ENCODE measurements at regions not wholly inside any gene's neighbourhood (a gene's known extent, or its start where the extent isn't known, plus 50 kb on each side); places are given as distances from the start of the nearest gene placed in this dataset.
A peak's percentile ranks its signal among the peaks of the same experiment; 100 is the strongest.
"Not testable (repeated sequence)": the region's sequence is repeated elsewhere in the genome, so short reads cannot be mapped to it uniquely, and the experiment has no call there.

DNA sequence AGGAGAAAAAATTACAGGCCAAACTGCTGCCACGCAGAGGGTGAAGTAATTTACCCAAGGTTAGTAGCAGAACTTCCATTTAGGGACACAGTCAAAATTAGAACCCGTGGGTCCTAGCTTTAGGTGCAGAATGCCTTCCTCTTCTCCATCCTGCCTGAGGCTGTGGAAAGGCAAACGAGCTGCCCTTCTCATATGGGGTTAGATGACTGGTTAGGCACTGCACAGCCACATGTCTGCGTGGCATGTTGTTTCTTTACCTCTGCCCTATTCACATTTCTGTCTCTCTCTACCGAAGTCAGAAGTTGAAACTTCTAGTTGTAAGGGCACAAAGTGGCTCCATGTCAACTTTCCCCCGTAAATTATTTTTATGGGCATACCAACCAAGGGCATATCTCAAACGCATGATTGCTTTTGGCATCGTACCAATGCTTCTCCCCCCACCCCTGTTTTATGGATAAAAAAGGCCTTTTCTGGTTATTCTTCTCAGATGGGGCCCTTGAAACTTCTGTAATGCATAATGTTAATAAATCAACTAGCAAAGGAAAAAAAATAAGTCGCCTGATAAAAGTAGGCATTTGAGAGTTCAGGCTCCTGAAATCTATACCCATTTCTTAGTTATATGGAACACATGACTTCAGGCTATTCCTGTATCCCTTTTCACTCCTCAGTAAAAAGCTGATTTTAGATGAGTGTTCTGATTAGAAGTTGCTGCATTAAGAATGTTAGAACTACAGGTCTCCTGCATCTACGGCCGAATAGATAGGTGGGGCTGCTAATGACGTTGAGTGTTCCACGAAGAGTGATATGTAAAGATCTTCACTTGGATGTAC is 139.6 kb upstream of the NRIP1 start:
- peak in 1 of 2 donors; percentile 11 for DNase-seq

DNA sequence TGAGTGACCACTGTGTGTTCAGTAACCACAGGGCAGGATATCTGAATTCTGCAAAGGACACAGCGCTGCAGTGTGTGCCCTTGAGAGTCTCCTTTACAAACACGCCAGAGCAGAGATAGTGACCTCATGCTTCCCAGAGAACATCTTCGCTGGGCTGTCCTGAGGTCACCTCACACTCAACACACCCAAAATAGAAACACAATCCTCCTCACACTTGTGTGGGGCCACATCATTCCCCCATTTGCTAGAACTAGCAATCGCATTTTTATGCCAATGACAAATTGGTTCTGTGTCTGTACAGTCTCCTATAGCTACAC is 140.1 kb upstream of the NRIP1 start:
- DNase-seq = no peak

DNA sequence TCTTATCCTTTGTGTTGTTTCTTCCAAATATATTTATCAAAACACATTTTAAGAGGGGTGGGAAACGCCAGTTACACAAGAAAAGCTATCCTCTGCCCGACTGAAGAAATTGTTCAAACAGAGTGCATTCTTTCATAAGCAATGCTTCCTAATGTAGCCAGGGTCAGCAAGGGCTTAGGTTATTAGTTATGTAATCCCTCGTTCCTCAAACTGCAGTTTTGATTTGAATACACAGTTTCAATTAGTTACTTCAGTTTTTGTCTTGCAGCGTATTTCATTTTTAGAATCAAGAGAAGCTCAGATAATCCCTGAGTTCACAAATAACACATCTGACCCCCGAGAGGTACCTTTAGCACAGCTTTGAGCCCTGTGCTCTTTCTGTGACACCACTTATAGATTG is 141.7 kb upstream of the NRIP1 start:
- peak; percentile 79 to 94 for DNase-seq

DNA sequence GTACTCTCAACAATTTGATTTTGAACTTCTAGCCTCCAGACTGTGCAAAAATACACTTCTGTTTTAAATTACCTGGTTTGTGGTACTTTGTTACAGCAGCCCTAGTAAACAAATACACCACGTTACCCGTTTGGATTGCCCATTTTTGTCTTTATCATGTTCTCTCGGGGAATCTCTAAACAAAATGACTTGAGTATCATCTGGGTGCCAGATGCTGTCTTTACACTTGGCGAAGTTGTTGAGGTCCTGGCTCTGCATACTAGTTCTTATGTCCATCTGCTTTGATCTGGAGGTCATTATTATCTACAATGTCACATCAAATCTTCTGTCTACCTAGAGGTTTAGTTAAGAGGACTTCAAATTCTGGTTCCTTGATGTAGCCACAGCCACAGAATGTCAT is 142.4 kb upstream of the NRIP1 start:
- DNase-seq = no peak

DNA sequence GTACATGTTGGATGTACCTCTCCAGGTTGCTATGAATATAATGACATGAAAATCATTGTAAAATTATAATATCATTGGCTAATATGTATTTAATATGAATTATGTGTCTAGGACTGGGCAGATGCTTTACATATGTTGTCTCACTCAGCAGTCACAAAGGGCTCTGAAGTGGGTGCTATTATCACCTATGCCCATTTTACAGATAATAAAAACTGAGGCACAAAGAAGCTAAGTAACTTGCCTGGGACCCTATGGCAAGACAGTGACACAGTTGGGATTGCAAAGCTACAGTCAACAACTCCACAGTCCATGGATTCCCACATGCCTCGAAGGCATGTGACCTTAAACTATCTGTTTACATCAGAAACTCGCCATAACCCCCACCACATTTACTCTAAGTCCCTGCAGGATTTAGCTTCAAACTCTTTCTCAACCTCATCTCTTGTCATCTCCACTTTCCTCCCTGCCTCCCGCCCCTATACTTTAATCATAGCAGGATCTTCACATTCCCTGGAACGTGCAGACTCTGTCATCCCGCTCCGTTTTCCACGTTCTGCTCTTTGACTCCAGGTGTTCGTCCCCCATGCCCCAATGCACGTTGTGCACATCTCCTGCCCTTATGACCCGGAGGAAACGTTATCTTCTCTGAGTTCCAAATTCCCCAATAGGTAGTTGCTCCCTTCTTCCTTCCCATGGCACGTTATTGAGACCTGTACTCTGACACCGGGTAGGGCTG is 143.0 kb upstream of the NRIP1 start:
- no peak for DNase-seq

DNA sequence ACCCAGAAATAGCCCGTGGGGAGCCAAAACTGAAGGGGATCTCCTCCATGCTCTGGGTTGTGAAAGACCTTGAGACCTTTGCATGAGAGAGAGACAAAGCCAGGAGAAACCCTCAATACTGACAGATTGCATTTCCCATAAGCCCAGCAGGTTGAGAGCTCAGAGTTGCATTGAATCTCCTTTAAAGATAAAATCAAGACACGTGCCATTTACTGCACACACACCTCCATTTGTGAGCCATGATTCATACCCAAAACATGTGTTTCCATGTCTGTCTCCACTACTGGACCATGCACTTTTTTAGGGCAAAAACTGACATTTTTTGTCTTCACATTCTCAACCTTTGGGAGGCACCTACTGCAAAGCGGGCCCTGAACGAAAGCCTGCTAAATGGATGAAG is 144.0 kb upstream of the NRIP1 start:
- no peak for DNase-seq

DNA sequence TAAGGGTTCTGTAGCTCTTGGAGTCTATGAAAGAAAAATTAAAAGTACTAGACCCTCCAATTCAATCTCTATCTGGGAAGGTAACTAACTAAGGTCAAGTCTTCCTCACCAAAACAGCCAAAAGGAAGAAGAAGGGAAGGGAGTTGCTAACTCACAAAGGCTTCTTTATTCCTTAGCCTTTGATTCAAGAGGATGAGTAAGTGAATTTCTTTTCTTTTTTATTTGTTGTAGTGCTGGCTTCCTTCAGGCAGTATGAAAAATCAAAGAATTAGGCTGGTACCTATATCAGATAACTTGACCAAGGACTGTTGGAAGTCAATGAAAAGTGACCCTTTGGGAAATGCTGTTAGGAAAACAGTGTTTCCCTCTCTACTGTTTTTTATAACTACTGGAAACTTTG is 144.4 kb upstream of the NRIP1 start:
- DNase-seq = no peak

DNA sequence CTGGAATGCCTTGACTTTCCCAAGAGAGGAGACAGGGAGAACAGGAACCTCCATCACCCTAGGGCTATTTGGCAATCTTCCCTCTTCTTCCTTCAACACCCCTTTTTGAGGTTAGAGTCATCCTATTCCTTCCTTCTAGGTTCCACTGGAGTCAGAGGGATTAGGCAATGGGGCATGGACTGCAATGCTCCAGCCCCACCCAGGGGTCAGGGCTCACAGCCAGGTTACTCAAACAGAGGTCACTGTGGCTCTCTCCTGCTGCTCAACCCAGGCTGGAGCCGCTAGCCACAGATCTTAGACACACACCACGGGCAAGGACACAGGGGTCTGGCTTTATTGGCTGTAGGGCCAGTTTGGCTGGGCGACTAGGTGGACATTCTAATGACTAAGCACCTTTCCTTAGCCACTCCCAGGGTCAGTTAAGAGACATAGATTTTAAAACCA is 145.5 kb upstream of the NRIP1 start:
- DNase-seq = peak; percentile 83 to 94

DNA sequence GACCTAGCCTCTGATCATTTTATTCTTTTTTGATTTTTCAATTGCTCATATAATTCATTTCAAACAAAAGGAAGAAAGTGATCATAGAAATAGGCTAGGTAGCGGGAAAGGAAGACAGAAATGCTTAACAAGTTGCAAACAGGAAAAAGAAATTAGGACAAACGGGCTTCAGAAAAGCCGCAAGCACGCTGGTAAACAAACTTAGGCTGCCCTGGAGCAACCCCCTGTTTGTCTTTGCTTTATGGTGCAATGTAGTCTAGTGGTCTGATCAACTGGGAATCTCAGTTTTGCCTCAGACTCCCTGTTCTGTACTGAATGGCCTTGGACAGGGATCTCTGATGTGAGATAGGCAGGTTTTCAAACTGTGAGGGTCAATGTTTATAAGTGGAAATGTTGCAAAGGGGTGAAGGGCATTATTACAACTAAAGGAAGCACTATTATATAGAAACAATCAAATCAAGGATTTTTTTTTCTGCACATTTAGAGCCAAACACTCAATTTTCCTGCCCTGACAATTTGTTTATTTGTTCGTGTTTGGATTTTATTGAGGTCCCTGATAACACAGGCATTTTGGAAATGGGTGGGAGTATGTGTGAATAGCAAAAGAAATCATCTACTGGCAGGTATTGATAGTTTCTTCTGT is 146.8 kb upstream of the NRIP1 start:
- DNase-seq = peak; percentile 17 to 20

DNA sequence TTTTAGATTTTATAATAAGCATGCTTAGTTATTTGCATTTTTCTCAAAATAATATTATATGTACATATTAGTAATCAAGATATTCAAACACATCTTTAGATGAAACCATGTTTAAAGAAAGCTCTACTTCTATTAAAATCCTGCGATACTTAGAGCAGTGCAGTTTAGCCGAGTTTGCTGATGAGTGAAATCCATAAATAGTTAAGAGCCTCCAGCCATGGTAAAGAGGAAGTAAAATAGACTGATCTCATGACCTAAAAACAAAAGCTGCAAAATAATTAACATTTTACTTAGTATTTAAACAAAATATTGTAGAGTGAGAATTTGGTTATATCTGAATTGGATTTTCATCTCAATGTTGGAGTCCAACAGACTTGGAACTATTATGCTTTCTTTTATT is 147.4 kb upstream of the NRIP1 start:
- DNase-seq = peak; percentile 71 to 80

DNA sequence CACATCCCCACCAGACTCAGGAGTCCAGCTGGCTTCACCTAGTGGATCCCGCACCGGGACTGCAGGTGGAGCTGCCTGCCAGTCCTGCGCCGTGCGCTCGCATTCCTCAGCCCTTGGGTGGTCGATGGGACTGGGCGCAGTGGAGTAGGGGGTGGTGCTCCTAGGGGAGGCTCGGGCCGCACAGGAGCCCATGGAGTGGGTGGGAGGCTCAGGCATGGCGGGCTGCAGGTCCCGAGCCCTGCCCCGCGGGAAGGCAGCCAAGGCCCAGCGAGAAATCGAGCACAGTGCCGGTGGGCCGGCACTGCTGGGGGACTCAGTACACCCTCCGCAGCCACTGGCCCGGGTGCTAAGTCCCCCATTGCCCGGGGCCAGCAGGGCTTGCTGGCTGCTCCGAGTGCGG is 153.7 kb upstream of the NRIP1 start:
- not testable (repeated sequence) for DNase-seq

DNA sequence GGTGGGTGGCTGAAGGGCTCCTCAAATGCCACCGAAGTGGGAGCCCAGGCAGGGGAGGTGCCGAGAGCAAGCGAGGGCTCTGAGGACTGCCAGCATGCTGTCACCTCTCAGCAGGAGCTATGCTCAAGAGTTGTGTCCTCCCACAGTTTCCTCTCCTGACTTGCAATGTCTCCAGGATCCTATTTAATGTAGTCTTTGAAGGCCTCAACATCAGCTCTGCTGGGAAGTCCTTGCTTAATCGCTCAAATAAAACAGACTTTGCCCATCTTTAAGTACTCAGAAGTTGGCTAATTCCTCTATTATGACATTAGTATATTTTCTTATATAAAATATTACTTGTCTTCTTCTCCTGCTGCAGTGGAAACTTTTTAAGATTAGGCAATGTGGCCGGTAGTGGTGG is 154.2 kb upstream of the NRIP1 start:
- DNase-seq = peak; percentile 69 to 71

DNA sequence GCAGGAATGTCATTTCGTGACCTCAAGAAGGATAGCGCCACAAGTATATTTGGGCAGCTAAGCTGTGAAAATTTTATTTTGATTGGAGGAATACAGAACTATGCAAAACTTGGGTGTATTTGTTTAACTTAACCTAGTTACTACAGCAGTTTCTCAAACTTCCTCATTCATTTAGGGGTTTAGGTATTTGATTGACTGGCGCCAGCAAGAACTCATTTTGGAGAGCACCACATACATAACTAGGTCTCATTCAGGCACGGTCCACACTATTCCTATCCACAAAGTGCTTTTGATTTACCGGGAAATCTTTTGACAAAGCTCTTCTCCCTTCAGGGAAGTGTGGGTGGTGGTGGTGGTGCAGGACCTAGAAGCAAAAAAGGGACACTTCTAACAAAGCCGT is 155.1 kb upstream of the NRIP1 start:
- DNase-seq = peak; percentile 32 to 54

DNA sequence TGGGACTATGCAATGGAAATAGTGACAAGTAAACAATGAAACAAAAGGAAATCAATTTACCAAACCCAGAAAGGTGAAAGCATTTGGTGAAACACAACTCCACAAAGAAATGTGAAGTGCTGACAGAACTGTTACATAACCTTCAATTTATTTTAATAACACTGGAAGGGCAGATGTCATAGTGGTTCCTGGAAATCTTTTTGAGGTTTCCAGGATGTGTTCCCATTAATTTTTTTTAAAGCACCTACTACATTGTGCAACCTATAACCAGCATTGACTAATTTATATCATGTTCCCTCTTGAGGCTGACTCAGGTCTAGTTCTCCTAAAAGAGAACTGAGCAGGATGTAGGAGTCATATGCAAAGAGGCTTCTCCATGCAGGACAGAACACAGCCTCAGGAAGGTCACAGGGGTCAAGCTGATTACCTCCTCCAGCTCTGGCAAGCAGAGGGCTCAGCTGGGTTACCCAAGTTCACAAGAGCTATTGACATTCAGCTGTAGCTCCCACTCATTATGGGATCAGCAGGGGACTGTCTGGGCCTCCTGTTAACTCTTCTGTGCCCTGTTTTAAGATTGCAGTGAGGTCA is 157.1 kb upstream of the NRIP1 start:
- peak; percentile 97 for DNase-seq

DNA sequence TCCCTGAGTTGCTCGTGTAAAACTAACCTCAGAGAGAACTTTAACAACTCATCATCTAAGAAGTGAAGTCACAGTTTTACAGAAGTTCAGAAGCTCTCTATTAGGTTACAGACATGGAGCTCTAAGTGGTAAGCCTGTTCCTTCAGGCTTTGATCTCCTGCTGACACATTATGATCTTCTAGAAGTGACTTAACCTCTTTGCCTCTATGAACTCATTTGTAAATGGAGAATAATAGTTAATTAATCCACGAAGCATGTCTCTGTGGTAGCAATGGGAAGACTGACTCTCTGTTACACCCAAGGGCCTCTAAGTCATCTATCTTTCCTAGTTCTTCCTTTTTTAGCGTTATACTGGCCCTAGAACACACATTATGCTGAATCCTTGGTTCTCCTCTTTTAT is 157.9 kb upstream of the NRIP1 start:
- peak; percentile 47 to 62 for DNase-seq

DNA sequence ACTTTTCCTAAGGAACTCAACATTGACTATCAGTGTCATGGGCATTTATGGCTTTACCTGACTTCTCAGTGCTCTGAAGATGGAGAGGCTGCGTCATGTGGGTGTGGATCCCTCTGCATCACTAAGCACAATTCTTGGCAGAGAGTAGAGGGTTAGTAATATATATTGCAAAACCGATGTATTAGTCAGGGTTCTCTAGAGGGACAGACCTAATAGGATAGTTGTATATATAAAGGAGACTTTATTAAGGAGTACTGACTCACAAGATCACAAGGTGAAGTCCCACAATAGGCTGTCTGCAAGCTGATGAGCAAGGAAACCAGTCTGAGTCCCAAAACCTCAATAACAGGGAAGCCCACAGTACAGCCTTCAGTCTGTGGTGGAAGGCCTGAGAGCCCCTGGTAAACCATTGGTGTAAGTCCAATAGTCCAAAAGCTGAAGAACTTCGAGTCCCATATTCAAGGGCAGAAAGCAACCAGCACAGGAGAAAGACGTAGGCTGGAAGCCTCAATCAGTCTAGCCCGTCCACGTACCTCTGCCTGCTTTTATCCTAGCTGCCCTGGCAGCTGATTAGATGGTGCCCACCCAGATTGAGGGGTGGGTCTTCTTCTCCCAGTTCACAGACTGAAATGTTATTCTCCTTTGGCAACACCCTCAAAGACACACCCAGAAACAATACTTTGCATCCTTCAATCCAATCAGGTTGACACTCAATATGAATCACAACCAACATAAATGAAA is 159.7 kb upstream of the NRIP1 start:
- peak; percentile 79 to 93 for DNase-seq

DNA sequence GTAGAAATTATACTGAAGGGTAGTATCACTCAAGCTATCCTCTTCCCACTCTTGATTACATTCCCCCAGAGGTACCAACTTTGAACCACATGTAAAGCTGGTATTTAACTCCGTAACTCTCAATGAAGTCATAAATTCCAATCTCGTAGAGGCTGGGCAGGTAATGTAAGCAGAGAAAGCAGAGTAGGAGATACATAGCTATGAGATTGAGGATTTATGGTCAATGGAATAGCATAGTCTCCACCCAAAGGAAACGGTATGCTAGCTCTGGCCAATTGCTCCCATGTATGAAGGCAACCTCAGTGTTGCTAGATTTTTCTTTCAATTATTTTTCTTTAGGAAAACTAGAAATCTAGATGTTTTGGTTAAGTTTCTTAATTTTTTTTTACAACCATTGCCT is 163.1 kb upstream of the NRIP1 start:
- DNase-seq = no peak

DNA sequence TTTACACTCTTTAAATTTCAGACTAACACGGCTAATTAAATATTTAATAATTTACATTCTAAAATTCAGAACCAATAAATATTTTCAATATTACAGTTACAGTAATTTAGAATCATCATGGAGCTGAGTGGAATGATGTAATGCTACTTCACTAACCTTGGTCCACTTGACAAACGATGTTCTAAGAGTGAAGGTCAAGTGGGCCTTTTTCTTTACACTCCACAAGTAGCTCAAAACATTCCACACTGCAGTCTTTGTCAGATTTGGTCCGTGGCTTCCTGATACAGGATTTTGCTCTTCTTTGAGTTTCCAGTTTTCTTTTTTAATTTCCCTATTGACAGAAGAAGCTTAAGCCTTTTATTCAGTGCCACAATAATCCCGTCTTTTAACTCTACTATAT is 164.6 kb upstream of the NRIP1 start:
- no peak for DNase-seq

DNA sequence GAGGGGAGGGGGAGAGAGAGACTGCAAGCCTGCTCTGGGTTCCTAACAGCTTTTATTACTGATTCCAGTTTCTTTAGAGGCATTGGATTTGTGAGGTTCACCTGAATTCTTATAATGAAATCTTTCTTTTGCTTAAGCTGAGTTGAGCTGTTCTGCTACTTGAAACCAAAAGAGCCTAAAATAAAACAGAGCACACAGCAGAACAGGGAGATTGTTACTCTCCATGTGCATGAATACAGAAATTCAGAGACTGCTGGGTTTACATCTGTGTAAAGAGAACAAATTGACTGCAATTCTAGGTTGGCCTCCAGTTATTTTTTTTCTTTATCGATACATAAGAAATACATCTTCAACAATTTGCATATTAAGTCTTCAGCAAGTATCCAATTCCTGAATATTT is 168.8 kb upstream of the NRIP1 start:
- DNase-seq = no peak

DNA sequence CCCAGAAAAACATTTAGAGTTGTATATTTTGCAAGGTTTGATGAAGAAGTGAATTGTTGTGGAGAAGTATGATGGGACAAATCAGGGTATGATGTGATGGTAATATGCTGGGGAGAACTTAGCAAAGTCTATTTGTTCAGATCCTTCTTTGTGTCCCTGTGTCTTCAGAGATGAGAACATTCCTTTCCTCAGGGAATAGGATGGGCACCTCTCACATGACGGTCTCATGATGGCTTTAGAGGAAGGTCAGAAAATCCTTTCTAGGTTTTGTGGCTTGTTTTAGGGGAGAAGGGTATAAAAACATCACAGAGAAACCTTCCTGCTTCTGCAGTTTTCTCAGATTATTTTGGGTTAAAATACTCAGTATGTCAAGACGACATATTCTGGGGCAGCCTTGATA is 171.3 kb upstream of the NRIP1 start:
- no peak for DNase-seq

DNA sequence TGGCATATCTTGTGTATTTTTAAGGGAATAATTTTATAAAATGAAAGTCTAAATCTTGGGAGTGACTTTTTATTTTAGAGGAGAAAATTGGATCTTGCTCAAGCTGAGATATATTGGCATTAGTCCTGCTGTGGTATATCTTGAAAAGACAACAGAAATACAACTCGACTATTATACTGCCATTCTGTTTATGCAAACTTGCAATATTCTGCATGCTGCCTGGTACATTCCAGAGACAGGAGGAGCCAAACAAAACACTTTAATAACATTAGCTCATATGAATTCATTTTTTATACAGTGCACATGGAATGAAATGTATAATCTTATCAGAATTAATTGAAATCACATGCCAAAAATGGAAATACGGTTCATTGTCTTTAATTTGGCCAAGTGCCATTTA is 176.0 kb upstream of the NRIP1 start:
- DNase-seq = no peak

DNA sequence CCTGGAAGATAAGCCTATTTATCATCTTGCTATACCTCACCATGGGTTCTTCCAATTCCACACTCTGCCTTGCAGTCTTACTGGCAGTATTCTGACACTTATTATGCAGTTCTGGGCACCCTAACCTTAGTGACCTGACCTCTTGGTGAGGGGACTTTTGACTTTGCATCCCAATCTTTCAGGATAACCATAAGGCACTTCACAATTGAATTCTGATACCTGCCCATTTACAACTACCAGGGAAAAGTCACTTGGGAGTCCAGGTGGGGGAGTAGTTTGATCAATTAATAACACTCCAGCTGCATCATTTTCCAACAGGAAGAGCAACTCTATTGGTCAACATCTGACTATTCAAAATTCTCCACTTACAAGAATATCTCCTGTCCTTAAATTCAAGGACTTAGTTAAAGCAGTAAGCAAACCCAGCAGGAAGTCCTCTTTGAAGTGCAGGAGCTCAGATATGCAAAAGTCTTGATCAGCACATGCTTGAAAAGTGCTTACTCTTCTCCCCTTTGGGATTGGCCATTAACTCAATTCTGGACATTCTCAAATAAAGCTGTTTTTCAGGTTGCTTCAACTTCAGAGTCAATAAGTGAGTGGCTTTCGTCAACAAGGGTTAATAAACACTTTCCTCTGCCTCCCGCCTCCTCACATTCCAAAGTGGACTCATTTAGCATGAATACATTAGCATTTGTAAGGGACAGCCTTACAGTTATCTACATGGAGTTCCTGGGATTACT is 177.4 kb upstream of the NRIP1 start:
- DNase-seq = no peak
